Heart right ventricle (tissue), 16 donors: ENCODE measurements at regions not wholly inside any gene's neighbourhood (a gene's known extent, or its start where the extent isn't known, plus 50 kb on each side); places are given as distances from the start of the nearest gene placed in this dataset.

ENCODE experiments used
- ATAC-seq, 8 donors: fragments of 200-7000 bp; cut with Tn5 transposase; one replicate each; pipeline ENCODE4 v1.9.1; 2020; ENCODE audit warnings: mild to moderate bottlenecking in 8 of 8, moderate library complexity in 8 of 8, moderate number of reproducible peaks in 1 of 8
- DNase-seq, 2 donors: peaks; one replicate each; pipeline ENCODE4 v3.0.0-alpha.2; 2020
- H3K27ac ChIP-seq, 10 donors: fragments of 200-600 bp; sonication (generic) in 2 of 10; one replicate each; pipeline versions ENCODE4 v1.5.0 to v1.8.0; 2020 to 2022; ENCODE audit warnings: mild to moderate bottlenecking in 3 of 10
- H3K27me3 ChIP-seq, 7 donors: fragments of 200-600 bp; one replicate each; pipeline ENCODE4 v1.8.0; 2021 to 2022; ENCODE audit warnings: mild to moderate bottlenecking in 2 of 7
- H3K36me3 ChIP-seq, 9 donors: fragments of 200-600 bp; sonication (generic) in 1 of 9; one replicate each; pipeline versions ENCODE4 v1.5.0 to v1.8.0; 2020 to 2022; ENCODE audit warnings: mild to moderate bottlenecking in 2 of 9
- H3K4me1 ChIP-seq, 9 donors: fragments of 200-600 bp; sonication (generic) in 1 of 9; one replicate each; pipeline versions ENCODE4 v1.5.0 to v1.8.0; 2020 to 2022; ENCODE audit warnings: mild to moderate bottlenecking in 4 of 9
- H3K4me3 ChIP-seq, 10 donors: fragments of 200-600 bp; sonication (generic) in 2 of 10; one replicate each; pipeline versions ENCODE4 v1.5.0 to v1.8.0; 2020 to 2022; ENCODE audit warnings: mild to moderate bottlenecking in 7 of 10, moderate library complexity in 2 of 10
- H3K9me3 ChIP-seq, 11 donors: fragments of 200-600 bp in 10 of 11; sonication (generic) in 2 of 11; one replicate each; pipeline versions ENCODE4 v1.5.0 to v1.8.0; 2013 to 2022; ENCODE audit warnings: mild to moderate bottlenecking in 2 of 11, control low read depth in 1 of 11, moderate library complexity in 1 of 11
- WGBS, 2 donors: extraction: QIAGEN DNeasy Blood & Tissue Kit; methylation state at CpG; one replicate each; pipeline ENCODE4 v1.1.7; 2013; ENCODE audit warnings: inconsistent platforms in 1 of 2; 5-methylcytosine and 5-hydroxymethylcytosine counted together
- intact Hi-C, 10 donors: fragments of 100-400 bp; cut with DNase I; formaldehyde crosslinking; loops; one replicate each; pipeline versions ENCODE4 v1.11.1 to v1.14.2; 2022
- TF ChIP-seq, protein P1 (sequence below), 9 donors: fragments of 200-600 bp; sonication (generic) in 2 of 9; IDR thresholded peaks; one replicate each; pipeline versions ENCODE4 v1.5.0 to v1.8.0; 2021 to 2022; ENCODE audit warnings: antibody characterized with exemption in 9 of 9, mild to moderate bottlenecking in 5 of 9, moderate library complexity in 1 of 9
- donor health status: Arrhythmogenic right ventricular cardiomyopathy.
- donor health status: ischemic (EF 13 %, LVEDD 7.1; RV severe dilation, severe dysfunction).
- donor health status: healthy with polysubstance abuse.
- donor health status: DM: no; HTN: yes; CAD: no.
- donor health status: DM: no; HTN: no; CAD: no.
- donor health status: ischemic (EF 25% LVEDD 6.9; RV normal size, moderate dysfunction).
- donor health status: ischemic (EF 25% LVEDD 5.7; RV mildly dilated, moderate dysfunction).
- donor health status: healthy.
- donor health status: DM: yes; HTN: yes; CAD: no.
- donor health status: Ischemic cardiomyopathy.
- donor health status: ischemic (EF 35%, LVEDD 5.7; RV mildly dilated, moderate dysfunction).
- donor health status: nonischemic (EF 11% LVEDD 7.7; RV severe dilation, severe dysfunction).
- donor health status: DM: yes; HTN: yes; CAD: no.
- donor health status: PGD.
- donor health status: ischemic (EF 29% LVEDD 5.4; RV normal size, mild dysfunction).
- donor health status: nonischemic (EF 23%, LVEDD 6.1; RV moderate dilation, normal function).

DNA sequence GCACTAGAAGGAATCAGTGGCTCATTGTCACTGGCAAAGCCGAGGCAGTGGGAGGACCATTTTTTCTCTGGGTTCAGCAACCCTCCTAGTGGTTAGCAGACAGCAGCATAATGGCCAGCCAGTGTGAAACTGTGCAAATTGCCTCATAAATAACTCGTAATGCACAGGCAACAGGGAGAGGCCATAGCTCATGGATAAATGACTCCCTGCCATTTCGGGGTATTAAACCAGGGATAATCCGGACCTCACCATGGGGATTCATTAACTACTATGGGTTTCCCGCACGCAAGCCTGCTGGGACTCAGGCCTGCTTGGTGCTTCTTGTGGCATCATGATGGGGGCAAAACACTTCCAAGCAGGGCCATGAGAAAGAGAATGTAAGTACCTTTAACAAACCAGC lies 158.2 kb upstream of the CHD6 start:
- Histone ChIP-seq H3K4me1 (no peaks in the 10 kb centered on the region), H3K36me3 (no peaks in the 10 kb centered on the region), H3K9me3 (no peaks in the 10 kb centered on the region), H3K27me3 (peaks cover 0 to 57% (median 9%) of the 10 kb centered on the region in 7 donors), H3K27ac (no peak overlapping the region), H3K4me3 (no peak overlapping the region)
- ATAC-seq, result no peak
- TF ChIP-seq, protein P1, sequence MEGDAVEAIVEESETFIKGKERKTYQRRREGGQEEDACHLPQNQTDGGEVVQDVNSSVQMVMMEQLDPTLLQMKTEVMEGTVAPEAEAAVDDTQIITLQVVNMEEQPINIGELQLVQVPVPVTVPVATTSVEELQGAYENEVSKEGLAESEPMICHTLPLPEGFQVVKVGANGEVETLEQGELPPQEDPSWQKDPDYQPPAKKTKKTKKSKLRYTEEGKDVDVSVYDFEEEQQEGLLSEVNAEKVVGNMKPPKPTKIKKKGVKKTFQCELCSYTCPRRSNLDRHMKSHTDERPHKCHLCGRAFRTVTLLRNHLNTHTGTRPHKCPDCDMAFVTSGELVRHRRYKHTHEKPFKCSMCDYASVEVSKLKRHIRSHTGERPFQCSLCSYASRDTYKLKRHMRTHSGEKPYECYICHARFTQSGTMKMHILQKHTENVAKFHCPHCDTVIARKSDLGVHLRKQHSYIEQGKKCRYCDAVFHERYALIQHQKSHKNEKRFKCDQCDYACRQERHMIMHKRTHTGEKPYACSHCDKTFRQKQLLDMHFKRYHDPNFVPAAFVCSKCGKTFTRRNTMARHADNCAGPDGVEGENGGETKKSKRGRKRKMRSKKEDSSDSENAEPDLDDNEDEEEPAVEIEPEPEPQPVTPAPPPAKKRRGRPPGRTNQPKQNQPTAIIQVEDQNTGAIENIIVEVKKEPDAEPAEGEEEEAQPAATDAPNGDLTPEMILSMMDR (IDR thresholded peaks at IDR 0.05), result no peak
- WGBS, 2 donors, result 78 to 83% methylated on average over 6 of the region's 6 CpGs
- DNase-seq, result no peak
- intact Hi-C loops, result no loop called here

DNA sequence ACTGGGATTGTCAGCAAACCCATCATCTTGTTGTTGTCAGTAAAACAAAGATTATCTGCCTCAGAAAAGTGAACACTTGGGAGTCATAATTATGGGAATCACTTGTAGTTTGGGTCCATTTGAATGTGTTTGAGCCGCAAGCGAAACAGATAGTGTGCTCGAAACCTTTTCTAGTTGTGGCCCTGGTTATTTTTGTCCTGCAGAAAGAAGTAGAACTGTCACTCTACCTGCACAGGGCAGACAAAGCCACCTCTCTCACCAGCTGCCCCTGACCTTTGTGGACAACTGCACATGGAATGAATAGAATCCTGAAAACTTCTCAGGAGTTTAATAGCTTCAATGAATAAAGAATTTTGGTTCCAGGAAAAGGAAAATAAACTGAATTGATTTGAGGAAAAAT lies 156.1 kb upstream of the CHD6 start:
- no peaks in the 10 kb centered on the region for H3K36me3 ChIP-seq
- no peak for DNase-seq
- 75 to 79% methylated on average over 3 of the region's 3 CpGs for WGBS, 2 donors
- H3K4me1 ChIP-seq, result no peaks in the 10 kb centered on the region
- ATAC-seq, result no peak
- peaks cover 0 to 52% (median 9%) of the 10 kb centered on the region in 7 donors for H3K27me3 ChIP-seq
- H3K4me3 ChIP-seq, result no peak overlapping the region
- TF ChIP-seq, protein P1 (IDR thresholded peaks at IDR 0.05), result no peak
- H3K27ac ChIP-seq, result no peak overlapping the region
- H3K9me3 ChIP-seq, result no peaks in the 10 kb centered on the region
- intact Hi-C loops, result no loop called here

DNA sequence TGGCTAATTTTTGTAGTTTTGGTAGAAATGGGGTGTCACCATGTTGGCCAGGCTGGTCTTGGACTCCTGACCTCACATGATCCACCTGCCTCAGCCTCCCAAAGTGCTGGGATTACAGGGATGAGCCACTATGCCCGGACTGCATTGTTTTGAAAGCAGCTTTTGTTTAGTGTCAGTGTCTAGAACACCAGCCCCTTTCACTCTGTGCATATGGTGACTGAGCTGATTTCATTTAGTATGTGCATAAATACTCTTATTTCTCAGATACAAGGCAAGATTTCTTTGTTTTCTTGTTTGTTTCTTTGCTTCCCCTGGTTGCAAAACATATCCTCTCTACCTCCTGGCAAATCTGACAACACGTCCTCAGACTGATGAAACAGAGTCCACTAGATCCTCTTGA lies 152.8 kb upstream of the CHD6 start:
- H3K36me3 ChIP-seq, result no peaks in the 10 kb centered on the region
- no peak overlapping the region for H3K27ac ChIP-seq
- intact Hi-C loops, result no loop called here
- H3K9me3 ChIP-seq, result no peaks in the 10 kb centered on the region
- ATAC-seq (no peak), DNase-seq (no peak)
- H3K4me1 ChIP-seq, result no peaks in the 10 kb centered on the region
- H3K27me3 ChIP-seq, result peaks cover 0 to 30% (median 9%) of the 10 kb centered on the region in 7 donors
- no peak overlapping the region for H3K4me3 ChIP-seq
- 56 to 60% methylated on average over 2 of the region's 2 CpGs for WGBS, 2 donors
- TF ChIP-seq, protein P1 (IDR thresholded peaks at IDR 0.05), result no peak

DNA sequence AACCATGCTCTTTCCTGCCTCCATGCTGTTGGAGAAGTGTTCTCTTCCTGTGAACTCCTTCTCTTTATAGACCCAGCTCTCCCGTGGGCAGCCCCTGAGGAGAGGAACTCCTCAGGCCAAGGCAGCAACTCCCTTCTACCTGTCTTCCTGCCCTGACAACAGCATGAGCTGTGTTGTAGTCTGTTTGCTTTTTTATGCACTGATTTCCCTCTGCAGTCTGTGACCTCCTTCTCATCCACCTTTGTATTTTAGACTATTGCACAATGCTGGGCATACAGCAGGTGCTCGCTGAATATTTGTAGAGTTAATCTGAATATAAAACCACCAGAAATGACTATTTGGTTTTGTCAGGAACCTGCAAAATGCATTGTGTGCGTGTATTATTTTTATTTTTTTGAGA lies 152.2 kb upstream of the CHD6 start:
- DNase-seq (no peak), ATAC-seq (no peak)
- Histone ChIP-seq H3K9me3 (no peaks in the 10 kb centered on the region), H3K4me1 (no peaks in the 10 kb centered on the region), H3K4me3 (no peak overlapping the region), H3K27ac (no peak overlapping the region), H3K27me3 (peaks cover 0 to 30% (median 9%) of the 10 kb centered on the region in 7 donors), H3K36me3 (no peaks in the 10 kb centered on the region)
- 57 to 65% methylated on average over 3 of the region's 3 CpGs for WGBS, 2 donors
- TF ChIP-seq, protein P1 (IDR thresholded peaks at IDR 0.05), result no peak
- intact Hi-C loops, result no loop called here
